Loucy (cell line): ENCODE measurements at regions not wholly inside any gene's neighbourhood (a gene's known extent, or its start where the extent isn't known, plus 50 kb on each side); places are given as distances from the start of the nearest gene placed in this dataset.

ENCODE experiments used
- H2AFZ ChIP-seq: fragments of 200-600 bp; sonication (generic); 2 replicates; pipeline ENCODE4 v1.6.0; 2016; ENCODE audit warnings: antibody characterized with exemption, mild to moderate bottlenecking, low read length, moderate library complexity
- H3F3A ChIP-seq: fragments of 200-600 bp; 2 replicates; pipeline ENCODE4 v1.6.0; 2016; ENCODE audit warnings: antibody characterized with exemption, low read depth, mild to moderate bottlenecking
- H3K27me3 ChIP-seq: fragments of 200-600 bp; sonication (generic); 2 replicates; pipeline ENCODE4 v1.6.1; 2014; ENCODE audit warnings: low read length, mild to moderate bottlenecking; ENCODE audit not compliant: insufficient read depth, poor library complexity, severe bottlenecking
- H3K36me3 ChIP-seq: fragments of 200-600 bp; sonication (generic); 2 replicates; pipeline ENCODE4 v1.6.1; 2016; ENCODE audit warnings: low read length; ENCODE audit not compliant: insufficient read depth
- H3K4me1 ChIP-seq: fragments of 200-600 bp; sonication (generic); 2 replicates; pipeline ENCODE4 v1.5.1; 2014; ENCODE audit warnings: low read length, mild to moderate bottlenecking; ENCODE audit not compliant: insufficient read depth, poor library complexity, severe bottlenecking
- H3K4me2 ChIP-seq: fragments of 200-600 bp; sonication (generic); 2 replicates; pipeline ENCODE4 v1.6.0; 2014; ENCODE audit warnings: antibody characterized with exemption, low read length, low read depth, mild to moderate bottlenecking; ENCODE audit not compliant: poor library complexity, severe bottlenecking
- H3K4me3 ChIP-seq: fragments of 200-600 bp; sonication (generic); 2 replicates; pipeline ENCODE4 v1.5.1; 2014; ENCODE audit warnings: low read length, mild to moderate bottlenecking, mixed read lengths; ENCODE audit not compliant: poor library complexity, severe bottlenecking
- H3K79me2 ChIP-seq: fragments of 200-600 bp; sonication (generic); 2 replicates; pipeline ENCODE4 v1.6.1; 2014; ENCODE audit warnings: low read length; ENCODE audit not compliant: insufficient read depth
- H3K9ac ChIP-seq: fragments of 200-600 bp; sonication (generic); 2 replicates; pipeline ENCODE4 v1.6.0; 2014; ENCODE audit warnings: mild to moderate bottlenecking, low read depth, low read length, moderate library complexity; ENCODE audit not compliant: poor library complexity, severe bottlenecking
- H3K9me2 ChIP-seq: fragments of 200-600 bp; sonication (generic); replicated peaks from 2 replicates; pipeline ENCODE4 v1.6.1; 2016; ENCODE audit warnings: low read depth, low read length, mixed read lengths
- H3K9me3 ChIP-seq: fragments of 200-600 bp; sonication (generic); 2 replicates; pipeline ENCODE4 v1.6.1; 2014; ENCODE audit warnings: mild to moderate bottlenecking, antibody characterized with exemption, low read length, low read depth; ENCODE audit not compliant: insufficient read depth
- H4K20me1 ChIP-seq: fragments of 200-600 bp; sonication (generic); 2 replicates; pipeline ENCODE4 v1.6.0; 2014; ENCODE audit warnings: antibody characterized with exemption, low read length, mild to moderate bottlenecking; ENCODE audit not compliant: insufficient read depth, poor library complexity, severe bottlenecking
- EZH2phosphoT487 ChIP-seq: fragments of 200-600 bp; IDR thresholded peaks from 2 replicates; pipeline ENCODE4 v1.6.1; 2018; ENCODE audit warnings: antibody characterized with exemption, mild to moderate bottlenecking, moderate library complexity, borderline replicate concordance
- TF ChIP-seq, protein P1 (sequence below): fragments of 200-600 bp; sonication (generic); conservative IDR thresholded peaks from 2 replicates; pipeline ENCODE4 v1.5.1; 2014; ENCODE audit warnings: mild to moderate bottlenecking, antibody characterized with exemption, low read length

DNA sequence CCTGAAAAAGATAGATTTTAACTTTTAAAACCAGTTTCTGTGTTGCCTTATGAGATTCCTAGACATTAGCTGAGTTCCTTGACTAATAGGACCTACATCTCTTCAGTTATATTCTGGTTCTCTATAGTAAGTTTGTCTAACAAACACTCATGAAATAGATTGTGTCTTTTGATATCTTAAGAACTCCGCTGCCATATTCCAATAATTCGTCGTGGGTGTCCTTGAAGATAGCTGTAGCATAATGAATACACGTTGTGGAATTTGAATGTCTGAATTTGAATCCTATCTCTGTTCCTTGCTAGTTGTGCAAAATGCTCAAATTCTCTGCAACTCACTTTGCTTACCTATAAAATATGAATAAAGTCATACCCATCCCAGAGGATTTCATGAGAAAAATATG lies 176.8 kb upstream of the COL3A1 start:
- H3K4me3 ChIP-seq: no peak overlapping the region
- no peaks in the 10 kb centered on the region for H4K20me1 ChIP-seq
- H3K79me2 ChIP-seq: no peaks in the 10 kb centered on the region
- no peak overlapping the region for H3K9ac ChIP-seq
- no peaks in the 10 kb centered on the region for H3K9me2 ChIP-seq
- TF ChIP-seq EZH2phosphoT487: no peak
- TF ChIP-seq, protein P1, sequence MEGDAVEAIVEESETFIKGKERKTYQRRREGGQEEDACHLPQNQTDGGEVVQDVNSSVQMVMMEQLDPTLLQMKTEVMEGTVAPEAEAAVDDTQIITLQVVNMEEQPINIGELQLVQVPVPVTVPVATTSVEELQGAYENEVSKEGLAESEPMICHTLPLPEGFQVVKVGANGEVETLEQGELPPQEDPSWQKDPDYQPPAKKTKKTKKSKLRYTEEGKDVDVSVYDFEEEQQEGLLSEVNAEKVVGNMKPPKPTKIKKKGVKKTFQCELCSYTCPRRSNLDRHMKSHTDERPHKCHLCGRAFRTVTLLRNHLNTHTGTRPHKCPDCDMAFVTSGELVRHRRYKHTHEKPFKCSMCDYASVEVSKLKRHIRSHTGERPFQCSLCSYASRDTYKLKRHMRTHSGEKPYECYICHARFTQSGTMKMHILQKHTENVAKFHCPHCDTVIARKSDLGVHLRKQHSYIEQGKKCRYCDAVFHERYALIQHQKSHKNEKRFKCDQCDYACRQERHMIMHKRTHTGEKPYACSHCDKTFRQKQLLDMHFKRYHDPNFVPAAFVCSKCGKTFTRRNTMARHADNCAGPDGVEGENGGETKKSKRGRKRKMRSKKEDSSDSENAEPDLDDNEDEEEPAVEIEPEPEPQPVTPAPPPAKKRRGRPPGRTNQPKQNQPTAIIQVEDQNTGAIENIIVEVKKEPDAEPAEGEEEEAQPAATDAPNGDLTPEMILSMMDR: no peak
- H3K36me3 ChIP-seq: no peaks in the 10 kb centered on the region
- H3K9me3 ChIP-seq: no peaks in the 10 kb centered on the region
- no peaks in the 10 kb centered on the region for H3K27me3 ChIP-seq
- H3K4me1 ChIP-seq: no peaks in the 10 kb centered on the region
- H3K4me2 ChIP-seq: no peak overlapping the region
- H2AFZ ChIP-seq: no peak overlapping the region
- no peaks in the 10 kb centered on the region for H3F3A ChIP-seq

DNA sequence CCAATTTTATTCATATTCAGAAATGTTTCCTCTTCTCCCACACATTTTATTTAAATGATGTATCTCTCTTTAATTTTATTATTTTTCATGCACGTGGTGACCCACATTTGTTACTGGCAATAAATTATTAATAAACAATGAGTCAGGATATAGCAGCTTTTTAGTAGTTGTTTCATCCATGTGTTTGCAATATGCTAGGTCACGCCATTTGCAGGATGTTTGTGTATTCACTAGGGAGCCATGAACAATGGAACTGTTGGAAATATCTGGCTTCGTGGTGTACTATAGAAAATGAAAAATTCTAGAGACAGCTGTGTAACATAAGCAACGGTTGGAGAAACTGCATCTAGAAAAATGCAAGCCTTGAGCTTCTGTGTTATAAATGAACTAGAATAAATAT lies 176.0 kb upstream of the COL3A1 start:
- H3F3A ChIP-seq: no peaks in the 10 kb centered on the region
- H3K4me2 ChIP-seq: no peak overlapping the region
- H3K9ac ChIP-seq: no peak overlapping the region
- no peak overlapping the region for H3K4me3 ChIP-seq
- no peaks in the 10 kb centered on the region for H3K27me3 ChIP-seq
- no peak overlapping the region for H2AFZ ChIP-seq
- H3K9me3 ChIP-seq: no peaks in the 10 kb centered on the region
- H3K4me1 ChIP-seq: no peaks in the 10 kb centered on the region
- H3K79me2 ChIP-seq: no peaks in the 10 kb centered on the region
- no peaks in the 10 kb centered on the region for H3K36me3 ChIP-seq
- H3K9me2 ChIP-seq: no peaks in the 10 kb centered on the region
- no peaks in the 10 kb centered on the region for H4K20me1 ChIP-seq
- TF ChIP-seq EZH2phosphoT487: no peak
- TF ChIP-seq, protein P1: no peak

DNA sequence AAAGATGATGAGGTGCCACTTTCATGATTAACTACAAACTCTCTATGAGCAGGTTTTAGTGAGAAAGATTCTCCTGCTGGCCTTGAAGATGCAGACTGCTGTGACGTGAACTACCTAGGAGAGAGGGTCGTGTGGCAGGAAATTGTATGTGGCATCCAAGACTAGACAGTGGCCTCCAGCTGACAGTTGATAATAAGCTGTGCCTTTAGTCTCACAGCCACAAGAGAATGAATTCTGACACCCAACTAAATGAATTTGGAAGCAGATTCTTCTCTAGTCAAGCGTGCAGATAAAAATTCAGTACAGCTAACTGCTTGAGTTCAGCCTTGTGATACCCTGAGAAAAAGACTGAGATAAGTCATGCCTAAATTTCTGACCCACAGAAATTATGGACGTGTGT lies 169.0 kb upstream of the COL3A1 start:
- no peaks in the 10 kb centered on the region for H4K20me1 ChIP-seq
- H3K9me3 ChIP-seq: no peaks in the 10 kb centered on the region
- H3K27me3 ChIP-seq: no peaks in the 10 kb centered on the region
- H3K9me2 ChIP-seq: no peaks in the 10 kb centered on the region
- no peaks in the 10 kb centered on the region for H3F3A ChIP-seq
- no peak overlapping the region for H3K9ac ChIP-seq
- no peak overlapping the region for H3K4me3 ChIP-seq
- no peak overlapping the region for H2AFZ ChIP-seq
- no peaks in the 10 kb centered on the region for H3K4me1 ChIP-seq
- TF ChIP-seq, protein P1: no peak
- TF ChIP-seq EZH2phosphoT487: no peak
- H3K4me2 ChIP-seq: no peak overlapping the region
- H3K36me3 ChIP-seq: no peaks in the 10 kb centered on the region
- H3K79me2 ChIP-seq: no peaks in the 10 kb centered on the region
